Caco-2 (cell line): ENCODE measurements at regions not wholly inside any gene's neighbourhood (a gene's known extent, or its start where the extent isn't known, plus 50 kb on each side); places are given as distances from the start of the nearest gene placed in this dataset.

Experiments
- BruUV-seq: library from RNA; stranded (reverse); fragments of 400-500 nt; replicated peaks from 2 replicates; lab custom pipeline; 2021; lab: Mats Ljungman, UMichigan
- CTCF ChIA-PET: fragments of 300-600 bp; sonication (Branson Sonifier 250); formaldehyde crosslinking; loops from one replicate; lab custom pipeline; 2022; ENCODE audit warnings: antibody characterized with exemption; lab: Charles Lee
- POLR2A ChIA-PET: fragments of 300-600 bp; sonication (Branson Sonifier 250); formaldehyde crosslinking; loops from one replicate; lab custom pipeline; 2022; ENCODE audit warnings: antibody characterized with exemption; lab: Charles Lee
- DNase-seq, 2 experiments: peaks; one replicate each; pipeline versions ENCODE4 v3.0.0 to v3.0.0-alpha.2; 2020 to 2022
- H3K27me3 ChIP-seq: replicated peaks from 2 replicates; pipeline ENCODE4 v1.6.0; 2011; ENCODE audit warnings: low read length; ENCODE audit not compliant: control insufficient read depth, insufficient read depth
- H3K36me3 ChIP-seq: 2 replicates; pipeline ENCODE4 v1.5.1; 2011; ENCODE audit warnings: low read length; ENCODE audit not compliant: control insufficient read depth, insufficient read depth
- H3K4me1 ChIP-seq: fragments of 250-450 bp; sonication (Bioruptor Pico); 2 replicates; pipeline ENCODE4 v1.5.1; 2020; ENCODE audit warnings: mild to moderate bottlenecking
- H3K4me3 ChIP-seq: 2 replicates; pipeline ENCODE4 v1.5.1; 2011; ENCODE audit warnings: low read depth, mild to moderate bottlenecking, control low read depth, low read length
- H3K9me3 ChIP-seq: fragments of 250-450 bp; sonication (Bioruptor Pico); 2 replicates; pipeline ENCODE4 v1.5.1; 2020; ENCODE audit warnings: mild to moderate bottlenecking, moderate library complexity
- H3K27ac Mint-ChIP-seq: one replicate; pipeline ENCODE4 v1.8.0; 2022; ENCODE audit warnings: mixed read lengths; ENCODE audit not compliant: unreplicated experiment
- H3K27me3 Mint-ChIP-seq: one replicate; pipeline ENCODE4 v1.8.0; 2022; ENCODE audit warnings: mixed read lengths; ENCODE audit not compliant: insufficient read depth, unreplicated experiment
- H3K36me3 Mint-ChIP-seq: one replicate; pipeline ENCODE4 v1.8.0; 2022; ENCODE audit warnings: mild to moderate bottlenecking, mixed read lengths; ENCODE audit not compliant: insufficient read depth, unreplicated experiment
- H3K4me1 Mint-ChIP-seq: one replicate; pipeline ENCODE4 v1.8.0; 2022; ENCODE audit warnings: low read depth, mixed read lengths; ENCODE audit not compliant: unreplicated experiment
- H3K4me3 Mint-ChIP-seq: one replicate; pipeline ENCODE4 v1.8.0; 2022; ENCODE audit warnings: mild to moderate bottlenecking, moderate library complexity, mixed read lengths; ENCODE audit not compliant: unreplicated experiment
- H3K9me3 Mint-ChIP-seq: one replicate; pipeline ENCODE4 v1.8.0; 2022; ENCODE audit warnings: mixed read lengths; ENCODE audit not compliant: unreplicated experiment
- intact Hi-C: fragments of 100-400 bp; cut with micrococcal nuclease; formaldehyde crosslinking; loops from one replicate; pipeline ENCODE4 v1.10.0; 2022; ENCODE audit not compliant: unreplicated experiment
- TF ChIP-seq, protein P1 (sequence below), 2 experiments: fragments of 200-600 bp in 1 of 2; IDR thresholded peaks; 1 replicate in 1 of 2; 2 replicates in 1 of 2; pipeline versions ENCODE4 v1.5.1 to v1.8.0; 2011 to 2022; ENCODE audit warnings: antibody characterized with exemption in 1 of 2, control low read depth in 1 of 2, inconsistent platforms in 1 of 2, low read depth in 1 of 2, low read length in 1 of 2, mild to moderate bottlenecking in 1 of 2, moderate library complexity in 1 of 2; ENCODE audit not compliant: insufficient read depth in 1 of 2, severe bottlenecking in 1 of 2, unreplicated experiment in 1 of 2

DNA sequence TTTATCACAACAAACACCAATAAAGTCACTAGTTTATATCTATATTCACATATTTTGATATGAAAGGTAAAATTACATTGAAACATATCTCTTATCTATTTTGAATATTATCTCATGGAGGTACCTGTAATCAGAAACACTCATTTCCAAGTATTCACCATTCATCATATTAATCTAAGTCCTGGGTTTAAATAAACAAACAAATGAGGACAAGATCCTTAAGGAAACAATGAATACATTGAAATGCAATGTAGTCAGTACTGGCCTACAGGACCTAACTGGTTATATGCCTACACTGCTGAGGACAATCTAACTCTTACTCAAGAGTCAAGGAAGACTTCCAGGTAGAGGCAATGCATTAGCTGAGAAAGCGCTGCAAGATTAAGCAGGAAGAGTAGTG is 1411.9 kb upstream of the RAG2 start:
- no peak overlapping the region for H3K4me3 ChIP-seq
- no peaks in the 10 kb centered on the region for H3K36me3 Mint-ChIP-seq
- no peaks in the 10 kb centered on the region for H3K9me3 Mint-ChIP-seq
- H3K27me3 Mint-ChIP-seq = no peaks in the 10 kb centered on the region
- H3K4me1 Mint-ChIP-seq = no peaks in the 10 kb centered on the region
- DNase-seq = no peak
- H3K4me1 ChIP-seq = no peaks in the 10 kb centered on the region
- intact Hi-C loops = no loop called here
- no peak overlapping the region for H3K4me3 Mint-ChIP-seq
- H3K27me3 ChIP-seq = no peaks in the 10 kb centered on the region
- no peaks in the 10 kb centered on the region for H3K36me3 ChIP-seq
- CTCF ChIA-PET = no interaction called here
- POLR2A ChIA-PET = no interaction called here
- H3K9me3 ChIP-seq = no peaks in the 10 kb centered on the region
- TF ChIP-seq, protein P1, sequence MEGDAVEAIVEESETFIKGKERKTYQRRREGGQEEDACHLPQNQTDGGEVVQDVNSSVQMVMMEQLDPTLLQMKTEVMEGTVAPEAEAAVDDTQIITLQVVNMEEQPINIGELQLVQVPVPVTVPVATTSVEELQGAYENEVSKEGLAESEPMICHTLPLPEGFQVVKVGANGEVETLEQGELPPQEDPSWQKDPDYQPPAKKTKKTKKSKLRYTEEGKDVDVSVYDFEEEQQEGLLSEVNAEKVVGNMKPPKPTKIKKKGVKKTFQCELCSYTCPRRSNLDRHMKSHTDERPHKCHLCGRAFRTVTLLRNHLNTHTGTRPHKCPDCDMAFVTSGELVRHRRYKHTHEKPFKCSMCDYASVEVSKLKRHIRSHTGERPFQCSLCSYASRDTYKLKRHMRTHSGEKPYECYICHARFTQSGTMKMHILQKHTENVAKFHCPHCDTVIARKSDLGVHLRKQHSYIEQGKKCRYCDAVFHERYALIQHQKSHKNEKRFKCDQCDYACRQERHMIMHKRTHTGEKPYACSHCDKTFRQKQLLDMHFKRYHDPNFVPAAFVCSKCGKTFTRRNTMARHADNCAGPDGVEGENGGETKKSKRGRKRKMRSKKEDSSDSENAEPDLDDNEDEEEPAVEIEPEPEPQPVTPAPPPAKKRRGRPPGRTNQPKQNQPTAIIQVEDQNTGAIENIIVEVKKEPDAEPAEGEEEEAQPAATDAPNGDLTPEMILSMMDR (IDR thresholded peaks at IDR 0.05; ENCODE audit: insufficient read depth in 1 of 2, low read depth in 1 of 2, low read length in 1 of 2, severe bottlenecking in 1 of 2, unreplicated experiment in 1 of 2) = no peak
- no peak overlapping the region for H3K27ac Mint-ChIP-seq
- BruUV-seq = no TSS peak

DNA sequence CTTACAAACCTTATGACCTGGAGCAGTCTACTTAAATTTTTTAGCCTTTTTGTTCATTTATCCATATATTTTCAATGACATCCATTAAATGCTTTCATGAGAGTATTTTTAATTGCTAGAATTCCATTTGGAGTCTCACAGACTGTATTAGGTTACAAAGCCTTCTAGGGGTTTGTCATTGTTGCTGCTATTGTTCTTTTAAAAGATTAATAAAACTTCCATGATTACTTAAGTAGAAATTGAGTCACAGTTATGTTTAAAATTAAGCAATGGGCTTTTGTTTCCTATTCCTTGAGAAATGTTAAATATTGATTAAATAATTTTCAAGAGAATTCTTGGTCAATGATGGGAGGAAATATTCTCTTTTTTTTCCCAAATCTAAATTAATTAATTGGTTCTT is 1408.4 kb upstream of the RAG2 start:
- BruUV-seq = no TSS peak
- intact Hi-C loops = no loop called here
- H3K9me3 ChIP-seq = no peaks in the 10 kb centered on the region
- Mint-ChIP-seq H3K4me1 (no peaks in the 10 kb centered on the region), H3K27ac (no peak overlapping the region), H3K27me3 (no peaks in the 10 kb centered on the region), H3K36me3 (no peaks in the 10 kb centered on the region), H3K4me3 (no peak overlapping the region), H3K9me3 (no peaks in the 10 kb centered on the region)
- H3K4me1 ChIP-seq = no peaks in the 10 kb centered on the region
- no peak for DNase-seq
- no peaks in the 10 kb centered on the region for H3K36me3 ChIP-seq
- TF ChIP-seq, protein P1 (IDR thresholded peaks at IDR 0.05; ENCODE audit: insufficient read depth in 1 of 2, low read depth in 1 of 2, low read length in 1 of 2, severe bottlenecking in 1 of 2, unreplicated experiment in 1 of 2) = no peak
- POLR2A ChIA-PET = no interaction called here
- CTCF ChIA-PET = no interaction called here
- H3K4me3 ChIP-seq = no peak overlapping the region
- no peaks in the 10 kb centered on the region for H3K27me3 ChIP-seq

DNA sequence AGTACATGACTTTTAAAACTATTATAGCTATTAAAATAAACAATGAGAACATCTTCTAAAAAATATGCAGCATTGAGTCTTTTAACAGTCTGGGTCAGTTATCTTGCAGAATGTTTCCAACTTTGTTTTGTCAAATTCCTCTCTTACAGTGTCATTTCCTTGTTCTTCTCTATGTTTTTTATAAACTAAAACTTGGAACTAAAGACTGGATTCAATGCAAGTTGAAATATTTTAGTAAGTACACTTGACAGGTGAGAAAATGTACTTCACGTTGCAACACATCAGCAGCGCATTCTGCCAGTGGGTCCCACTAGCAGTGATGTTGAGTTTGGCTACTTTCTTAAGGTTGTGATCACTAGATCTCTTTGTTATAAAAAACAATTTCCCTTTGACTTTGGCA is 1407.6 kb upstream of the RAG2 start:
- Mint-ChIP-seq H3K36me3 (no peaks in the 10 kb centered on the region), H3K9me3 (no peaks in the 10 kb centered on the region), H3K4me1 (no peaks in the 10 kb centered on the region), H3K27me3 (no peaks in the 10 kb centered on the region), H3K27ac (no peak overlapping the region), H3K4me3 (no peak overlapping the region)
- Histone ChIP-seq H3K9me3 (no peaks in the 10 kb centered on the region), H3K27me3 (no peaks in the 10 kb centered on the region), H3K4me1 (no peaks in the 10 kb centered on the region), H3K4me3 (no peak overlapping the region), H3K36me3 (no peaks in the 10 kb centered on the region)
- DNase-seq = no peak
- intact Hi-C loops = no loop called here
- ChIA-PET POLR2A (no interaction called here), CTCF (no interaction called here)
- TF ChIP-seq, protein P1 (IDR thresholded peaks at IDR 0.05; ENCODE audit: insufficient read depth in 1 of 2, low read depth in 1 of 2, low read length in 1 of 2, severe bottlenecking in 1 of 2, unreplicated experiment in 1 of 2) = no peak
- BruUV-seq = no TSS peak
